GM18505 (cell line): ENCODE measurements at regions not wholly inside any gene's neighbourhood (a gene's known extent, or its start where the extent isn't known, plus 50 kb on each side); places are given as distances from the start of the nearest gene placed in this dataset.
"Not testable (repeated sequence)": the region's sequence is repeated elsewhere in the genome, so short reads cannot be mapped to it uniquely, and the experiment has no call there.

ENCODE experiments used
- ATAC-seq: cut with Tn5 transposase; IDR thresholded peaks from one replicate; pipeline ENCODE4 v1.9.1; 2021; ENCODE audit not compliant: unreplicated experiment
- POLR2A ChIP-seq: IDR thresholded peaks from 4 replicates; pipeline ENCODE4 v1.6.1; 2011; ENCODE audit warnings: borderline replicate concordance; ENCODE audit not compliant: insufficient read depth, insufficient read length; ENCODE audit errors: extremely low read depth

DNA sequence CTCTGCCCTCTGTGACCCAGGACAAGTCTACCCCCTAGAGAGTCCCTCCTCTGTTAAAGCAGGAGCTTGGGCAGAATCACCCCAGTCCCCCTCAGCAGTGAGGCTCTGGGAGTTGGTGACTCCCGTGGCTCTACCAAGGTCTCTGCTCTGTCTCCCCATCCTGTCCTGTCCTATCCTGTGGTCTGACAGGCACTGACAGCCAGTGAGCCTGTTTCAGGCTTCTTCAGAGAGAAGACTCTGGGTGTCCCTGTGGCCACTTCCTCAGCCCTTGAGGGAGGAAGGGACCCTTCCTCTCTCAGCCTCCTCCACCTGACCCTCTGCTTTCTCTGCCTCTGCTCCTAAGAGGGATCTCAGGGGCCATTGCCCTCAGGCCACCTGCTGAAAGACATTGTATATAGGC is 148.7 kb downstream of the FCRL5 start:
- peak; percentile 26 for ATAC-seq
- TF ChIP-seq POLR2A: no peak

DNA sequence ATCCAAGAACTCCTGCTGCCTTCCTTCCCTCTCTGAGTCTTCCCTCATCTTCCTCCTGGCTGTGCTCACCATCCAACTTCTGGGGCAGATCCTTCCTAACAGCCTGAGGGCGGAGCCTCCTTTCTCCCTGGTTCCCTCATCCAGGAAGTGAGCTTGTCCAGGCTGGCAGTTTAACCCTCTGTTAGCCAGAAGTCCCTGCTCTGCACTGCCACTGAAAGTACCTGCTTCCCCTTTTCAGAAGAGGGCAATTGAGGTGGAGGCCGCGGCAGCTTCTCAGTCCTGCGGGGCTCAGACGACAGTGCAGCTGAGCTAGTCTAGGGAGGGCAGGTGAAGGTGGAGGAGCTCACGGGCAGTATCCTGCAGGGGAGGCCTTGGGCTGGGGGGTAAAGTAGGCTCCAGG is 149.1 kb downstream of the FCRL5 start:
- peak; percentile 75 for ATAC-seq
- TF ChIP-seq POLR2A: peak; percentile 25

- no peak for ATAC-seq
- no peak for TF ChIP-seq POLR2A
Observed at GRCh38 chr1:157400766-157401165, 151.5 kb downstream of the FCRL5 start.

DNA sequence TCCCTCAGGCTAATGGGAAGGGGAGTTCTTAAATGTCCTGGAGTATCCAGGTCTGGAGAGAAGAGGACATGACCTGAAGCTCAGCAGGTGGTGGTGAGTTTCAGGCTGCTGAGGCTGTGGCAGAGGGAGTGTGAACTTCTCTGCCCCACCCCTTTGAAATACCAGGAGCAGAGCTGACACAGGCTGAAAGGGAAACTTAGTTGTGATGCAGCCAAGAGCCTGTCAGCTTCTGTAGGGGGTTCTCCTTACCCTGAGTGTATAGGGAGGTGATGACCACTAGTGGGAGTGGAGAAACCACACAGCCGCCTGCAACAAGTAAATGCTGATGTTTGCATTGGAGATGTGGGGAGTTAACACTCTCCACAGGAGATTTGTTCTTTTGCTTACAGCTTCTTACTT is 152.3 kb downstream of the FCRL5 start:
- no peak for ATAC-seq
- TF ChIP-seq POLR2A: no peak

GRCh38 chr1:157399343-157399983 is 152.9 kb downstream of the FCRL5 start:
- no peak for TF ChIP-seq POLR2A
- no peak for ATAC-seq

DNA sequence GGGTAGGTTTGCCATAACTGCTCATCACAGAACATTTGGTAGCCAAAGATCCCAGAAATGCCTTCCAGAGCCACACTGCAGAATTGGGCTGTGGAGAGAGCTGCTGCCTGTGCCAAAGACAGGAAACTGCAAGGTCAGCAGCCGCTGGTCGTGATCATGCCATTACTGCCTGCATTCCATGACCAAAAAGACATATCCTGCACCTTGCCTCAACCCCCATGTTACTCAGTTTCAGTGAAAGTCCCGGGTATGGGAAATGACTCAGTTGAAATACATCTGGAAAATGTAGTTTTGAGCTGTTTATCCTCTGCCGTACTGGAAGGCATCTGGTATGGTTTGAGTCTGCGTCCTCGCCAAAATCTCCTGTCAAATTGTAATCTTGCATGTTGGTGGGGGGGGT is 161.7 kb downstream of the FCRL5 start:
- no peak for TF ChIP-seq POLR2A
- ATAC-seq: no peak

- TF ChIP-seq POLR2A: no peak
- no peak for ATAC-seq
Observed at GRCh38 chr1:157388057-157388456, 164.3 kb downstream of the FCRL5 start.

- no peak for ATAC-seq
- no peak for TF ChIP-seq POLR2A
Observed at GRCh38 chr1:157384258-157384657, 168.1 kb downstream of the FCRL5 start.

DNA sequence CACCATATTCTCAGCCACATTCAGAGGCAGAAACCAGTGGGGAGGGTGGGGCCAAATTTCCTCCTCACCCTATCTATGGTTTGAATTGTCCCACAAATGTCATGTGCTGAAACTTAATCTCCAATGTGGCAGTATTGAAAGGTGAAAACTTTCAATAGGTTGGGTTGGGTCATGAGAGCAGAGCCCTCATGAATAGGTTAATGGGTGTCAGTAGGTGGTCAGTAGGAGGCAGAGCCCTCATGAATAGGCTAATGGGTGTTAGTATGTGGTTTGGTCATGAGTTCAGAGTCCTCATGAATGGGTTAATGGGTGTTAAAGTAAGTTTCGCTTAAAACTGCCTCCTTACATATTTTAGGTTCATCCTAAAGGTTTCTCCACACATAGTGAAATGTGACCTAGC is 170.0 kb downstream of the FCRL5 start:
- ATAC-seq: no peak

DNA sequence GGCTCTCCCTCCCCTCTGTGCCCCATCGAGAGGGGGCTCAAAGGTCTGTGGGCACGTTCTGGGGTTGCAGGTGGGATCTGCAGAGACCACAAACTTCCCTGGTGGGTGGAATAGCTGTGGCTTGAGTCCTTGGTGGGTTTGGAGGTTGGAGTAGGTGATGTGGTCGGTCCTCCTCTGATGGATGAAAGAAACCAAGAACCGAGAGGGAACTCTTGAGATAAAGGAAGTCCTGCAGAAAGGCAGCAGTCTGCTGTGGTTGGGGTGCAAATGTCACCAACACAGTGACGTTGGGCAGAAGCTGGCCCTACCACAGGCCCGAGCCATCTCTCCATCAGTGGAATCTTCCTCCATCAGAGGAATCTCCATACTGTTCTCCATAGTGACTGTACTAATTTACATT is 171.8 kb downstream of the FCRL5 start:
- ATAC-seq: no peak
- TF ChIP-seq POLR2A: no peak

More for the DNA sequence above, 170.0 kb downstream of the FCRL5 start:
- no peak for TF ChIP-seq POLR2A

DNA sequence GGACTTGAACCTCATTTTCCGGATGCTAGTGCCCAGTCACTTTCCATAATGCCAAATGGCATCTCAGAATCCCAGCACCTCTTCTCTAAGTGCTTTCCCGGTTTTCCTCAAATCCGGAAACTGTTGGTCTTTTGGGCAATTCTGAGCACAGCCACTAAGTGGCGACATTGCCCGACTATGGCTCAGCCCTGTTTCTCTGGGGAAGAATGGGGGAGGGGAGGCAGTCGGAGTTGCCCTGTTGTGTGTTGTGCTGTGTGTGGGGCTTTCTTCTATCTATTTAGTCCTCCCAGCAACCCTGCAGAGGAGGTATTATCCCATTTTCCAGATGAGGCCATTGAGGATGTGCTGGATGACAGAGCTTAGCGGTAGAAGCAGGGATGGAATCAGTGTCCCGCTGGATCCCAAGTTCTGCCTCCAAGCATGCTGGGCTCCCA is 175.0 kb downstream of the FCRL5 start:
- not testable (repeated sequence) for ATAC-seq

DNA sequence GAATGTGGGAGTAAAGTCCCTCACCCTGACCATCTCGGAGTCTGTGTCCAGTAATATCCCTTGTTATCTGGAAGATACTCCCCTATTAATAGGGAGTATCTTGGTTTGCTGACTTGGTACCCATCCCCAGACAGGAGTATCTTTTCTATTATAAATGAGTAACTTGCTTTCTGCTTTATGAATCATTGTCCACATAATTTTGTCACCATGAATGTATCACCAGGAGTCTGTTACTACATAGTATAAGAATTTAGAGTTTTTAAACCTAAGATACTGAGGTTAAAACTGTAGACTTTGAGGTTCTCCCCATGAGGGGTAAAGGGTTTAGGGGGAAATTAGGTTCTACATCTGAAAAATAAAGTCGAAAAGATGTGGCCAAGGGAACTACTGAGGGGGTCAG is 175.6 kb downstream of the FCRL5 start:
- TF ChIP-seq POLR2A: no peak
- ATAC-seq: no peak

DNA sequence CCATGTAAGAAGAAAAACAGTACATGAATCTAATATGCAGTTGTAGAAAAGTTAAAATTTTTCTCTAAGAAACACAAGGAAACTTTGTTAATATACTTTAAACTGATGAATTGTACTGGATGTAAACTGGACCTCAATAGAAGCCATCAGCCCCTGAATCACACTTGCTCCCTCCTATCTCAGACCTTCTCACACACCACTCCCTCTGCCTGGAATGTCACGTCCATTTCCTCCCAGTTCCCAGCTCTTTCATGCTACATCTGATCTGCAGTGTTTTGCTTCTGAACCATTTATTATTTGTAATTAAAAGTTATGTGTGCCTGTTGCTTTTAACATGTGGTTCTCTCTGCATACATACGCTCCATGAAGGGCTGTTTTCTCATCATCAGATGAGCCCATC is 180.0 kb downstream of the FCRL5 start:
- ATAC-seq: not testable (repeated sequence)

DNA sequence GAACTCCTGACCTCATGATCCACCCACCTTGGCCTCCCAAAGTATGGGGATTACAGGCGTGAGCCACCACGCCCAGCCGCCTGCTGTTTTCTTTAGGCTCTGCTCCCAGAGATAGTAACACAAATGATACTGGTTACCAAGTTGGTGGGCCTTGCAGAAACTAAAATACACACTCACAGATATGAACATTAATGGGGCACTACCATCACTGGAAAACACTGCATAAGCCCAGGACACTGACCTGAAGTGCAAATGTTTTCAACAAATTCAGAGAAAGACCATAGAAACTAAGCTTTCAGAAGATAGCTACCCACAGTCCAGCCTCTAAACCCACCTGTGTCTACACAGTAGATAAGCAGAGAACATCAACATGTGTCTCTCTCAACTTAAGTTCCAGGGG is 180.5 kb downstream of the FCRL5 start:
- ATAC-seq: no peak
- no peak for TF ChIP-seq POLR2A

GRCh38 chr1:157371221-157371620 is 181.1 kb downstream of the FCRL5 start:
- TF ChIP-seq POLR2A: no peak
- no peak for ATAC-seq
